Kidney (tissue), 13 donors: ENCODE measurements at regions not wholly inside any gene's neighbourhood (a gene's known extent, or its start where the extent isn't known, plus 50 kb on each side); places are given as distances from the start of the nearest gene placed in this dataset.

ENCODE experiments used
- DNase-seq, 5 donors: peaks; one replicate each; pipeline ENCODE4 v3.0.0-alpha.2; 2013 to 2020
- FAIRE-seq: peaks from 2 replicates; lab custom pipeline; 2012; peaks lifted over from hg19 to GRCh38; lab: Jason Lieb, UNC
- H3K27ac ChIP-seq, 2 donors: one replicate each; pipeline ENCODE4 v1.7.0; 2013; ENCODE audit warnings: low read depth in 2 of 2, low read length in 2 of 2, inconsistent platforms in 1 of 2
- H3K27me3 ChIP-seq: one replicate; pipeline ENCODE4 v1.7.1; 2013; ENCODE audit warnings: low read length, inconsistent platforms; ENCODE audit not compliant: control insufficient read depth, insufficient read depth
- H3K36me3 ChIP-seq, 3 donors: one replicate each; pipeline versions ENCODE4 v1.7.0 to v1.7.1; 2013; ENCODE audit warnings: low read length in 3 of 3, control low read depth in 1 of 3, inconsistent platforms in 1 of 3; ENCODE audit not compliant: insufficient read depth in 3 of 3, control insufficient read depth in 2 of 3
- H3K4me1 ChIP-seq, 3 donors: one replicate each; pipeline versions ENCODE4 v1.7.0 to v1.7.1; 2013; ENCODE audit warnings: low read length in 3 of 3, inconsistent platforms in 1 of 3, low read depth in 1 of 3; ENCODE audit not compliant: control insufficient read depth in 2 of 3, insufficient read depth in 2 of 3
- H3K4me3 ChIP-seq, 3 donors: one replicate each; pipeline versions ENCODE4 v1.7.0 to v1.8.1; 2013; ENCODE audit warnings: low read length in 3 of 3, control low read depth in 1 of 3, inconsistent platforms in 1 of 3
- H3K9ac ChIP-seq, 3 donors: one replicate each; pipeline versions ENCODE4 v1.7.0 to v1.7.1; 2013; ENCODE audit warnings: low read length in 3 of 3, control low read depth in 1 of 3, inconsistent platforms in 1 of 3
- H3K9me3 ChIP-seq, 3 donors: one replicate each; pipeline versions ENCODE4 v1.7.0 to v1.7.1; 2013; ENCODE audit warnings: low read length in 3 of 3, control low read depth in 1 of 3, inconsistent platforms in 1 of 3; ENCODE audit not compliant: control insufficient read depth in 2 of 3, insufficient read depth in 1 of 3
- CTCF ChIP-seq: IDR thresholded peaks from 3 replicates; pipeline ENCODE4 v1.5.1; 2012; ENCODE audit warnings: mild to moderate bottlenecking, moderate library complexity, borderline replicate concordance; ENCODE audit not compliant: insufficient read depth; ENCODE audit errors: extremely low read depth
- intact Hi-C: fragments of 100-400 bp; cut with DNase I; formaldehyde crosslinking; loops from one replicate; pipeline ENCODE4 v1.11.1; 2022
- donor health status: control.
- donor health status: control.
- donor health status: control.
- donor health status: control.
- donor health status: control.
- donor health status: DM: yes; HTN: yes; CAD: no.
- donor health status: Normal renal cell carcinoma (clear cell type).

GRCh38 chr22:48511211-48511610, 1316.5 kb downstream of the BRD1 start:
- H3K9me3 ChIP-seq = no peaks in the 10 kb centered on the region
- DNase-seq (no peak), FAIRE-seq (no peak)
- H3K4me3 ChIP-seq = no peak overlapping the region
- no peaks in the 10 kb centered on the region for H3K27me3 ChIP-seq
- H3K36me3 ChIP-seq = no peaks in the 10 kb centered on the region
- H3K27ac ChIP-seq = no peak overlapping the region
- H3K9ac ChIP-seq = no peak overlapping the region
- intact Hi-C loops = no loop called here
- no peaks in the 10 kb centered on the region for H3K4me1 ChIP-seq
- TF ChIP-seq CTCF = no peak

GRCh38 chr22:48510599-48510998, 1317.1 kb downstream of the BRD1 start:
- Histone ChIP-seq H3K9me3 (no peaks in the 10 kb centered on the region), H3K36me3 (no peaks in the 10 kb centered on the region), H3K4me1 (no peaks in the 10 kb centered on the region), H3K9ac (no peak overlapping the region), H3K4me3 (no peak overlapping the region), H3K27me3 (no peaks in the 10 kb centered on the region), H3K27ac (no peak overlapping the region)
- TF ChIP-seq CTCF = no peak
- FAIRE-seq (no peak), DNase-seq (no peak)
- intact Hi-C loops = no loop called here

- H3K4me1 ChIP-seq = no peaks in the 10 kb centered on the region
- H3K27ac ChIP-seq = no peak overlapping the region
- no peaks in the 10 kb centered on the region for H3K9me3 ChIP-seq
- FAIRE-seq (no peak), DNase-seq (no peak)
- no peaks in the 10 kb centered on the region for H3K36me3 ChIP-seq
- TF ChIP-seq CTCF = no peak
- H3K27me3 ChIP-seq = no peaks in the 10 kb centered on the region
- intact Hi-C loops = no loop called here
- no peak overlapping the region for H3K4me3 ChIP-seq
- no peak overlapping the region for H3K9ac ChIP-seq
Observed at GRCh38 chr22:48507595-48508350, 1319.9 kb downstream of the BRD1 start.
